WTC11 (cell line): ENCODE measurements at regions not wholly inside any gene's neighbourhood (a gene's known extent, or its start where the extent isn't known, plus 50 kb on each side); places are given as distances from the start of the nearest gene placed in this dataset.

Experiments used
- ATAC-seq: fragments of 200-7000 bp; cut with Tn5 transposase; 2 replicates; pipeline ENCODE4 v1.10.0; 2021; ENCODE audit warnings: mild to moderate bottlenecking, moderate library complexity
- CTCF ChIA-PET: fragments of 300-600 bp; sonication (Branson Sonifier 250); formaldehyde crosslinking; loops from one replicate; lab custom pipeline; 2021; ENCODE audit warnings: antibody characterized with exemption; lab: Charles Lee
- POLR2A ChIA-PET: fragments of 350-600 bp; sonication (Branson Sonifier 250); formaldehyde crosslinking; loops from one replicate; lab custom pipeline; 2021; ENCODE audit warnings: antibody characterized with exemption; lab: Charles Lee
- DNase-seq: peaks from one replicate; pipeline ENCODE4 v3.0.0; 2021; ENCODE audit warnings: low spot score
- H3K27ac Mint-ChIP-seq: 2 replicates; pipeline ENCODE4 v1.8.0; 2021; ENCODE audit warnings: mixed read lengths
- H3K27me3 Mint-ChIP-seq: 2 replicates; pipeline ENCODE4 v1.8.0; 2021; ENCODE audit warnings: low read depth, mild to moderate bottlenecking, moderate library complexity, mixed read lengths
- H3K36me3 Mint-ChIP-seq: 2 replicates; pipeline ENCODE4 v1.8.0; 2021; ENCODE audit warnings: mixed read lengths
- H3K4me1 Mint-ChIP-seq: 2 replicates; pipeline ENCODE4 v1.8.0; 2022; ENCODE audit warnings: mixed read lengths
- H3K4me3 Mint-ChIP-seq: 2 replicates; pipeline ENCODE4 v1.8.0; 2021; ENCODE audit warnings: mild to moderate bottlenecking, moderate library complexity, mixed read lengths
- H3K9me3 Mint-ChIP-seq: 2 replicates; pipeline ENCODE4 v1.8.0; 2021; ENCODE audit warnings: mixed read lengths
- ATF2 ChIP-seq: sonication (generic); formaldehyde crosslinking; IDR thresholded peaks from 2 replicates; pipeline ENCODE4 v1.8.1; 2022; ENCODE audit warnings: low read depth, missing genetic modification reagents, borderline replicate concordance
- CREB1 ChIP-seq: sonication (generic); formaldehyde crosslinking; IDR thresholded peaks from 2 replicates; pipeline ENCODE4 v1.8.0; 2023; ENCODE audit warnings: mild to moderate bottlenecking, missing genetic modification reagents
- FOXP1 ChIP-seq: sonication (generic); formaldehyde crosslinking; IDR thresholded peaks from 2 replicates; pipeline ENCODE4 v1.8.0; 2022; ENCODE audit warnings: missing genetic modification reagents, mild to moderate bottlenecking, moderate library complexity, borderline replicate concordance
- JUN ChIP-seq: sonication (generic); formaldehyde crosslinking; IDR thresholded peaks from 2 replicates; pipeline ENCODE4 v1.8.0; 2023; ENCODE audit warnings: mild to moderate bottlenecking, missing genetic modification reagents
- MAX ChIP-seq: sonication (generic); formaldehyde crosslinking; IDR thresholded peaks from 2 replicates; pipeline ENCODE4 v1.8.0; 2022; ENCODE audit warnings: mild to moderate bottlenecking, missing genetic modification reagents
- MXD4 ChIP-seq: fragments of 250-450 bp; sonication (Bioruptor Pico); IDR thresholded peaks from 2 replicates; pipeline ENCODE4 v1.8.0; 2021; ENCODE audit warnings: mild to moderate bottlenecking, moderate library complexity, borderline replicate concordance
- NR2C2 ChIP-seq: sonication (generic); formaldehyde crosslinking; IDR thresholded peaks from 2 replicates; pipeline ENCODE4 v1.8.0; 2022; ENCODE audit warnings: mild to moderate bottlenecking, missing genetic modification reagents
- SMAD4 ChIP-seq: sonication (generic); formaldehyde crosslinking; IDR thresholded peaks from 2 replicates; pipeline ENCODE4 v1.8.0; 2022; ENCODE audit warnings: mild to moderate bottlenecking, missing genetic modification reagents
- SP1 ChIP-seq: sonication (generic); formaldehyde crosslinking; conservative IDR thresholded peaks from 2 replicates; pipeline ENCODE4 v1.8.1; 2022; ENCODE audit warnings: missing genetic modification reagents
- TEAD4 ChIP-seq: sonication (generic); formaldehyde crosslinking; IDR thresholded peaks from 2 replicates; pipeline ENCODE4 v1.8.0; 2022; ENCODE audit warnings: mild to moderate bottlenecking, missing genetic modification reagents
- TP53 ChIP-seq: sonication (generic); formaldehyde crosslinking; IDR thresholded peaks from 2 replicates; pipeline ENCODE4 v1.8.1; 2023; ENCODE audit warnings: mild to moderate bottlenecking, missing genetic modification reagents
- ZBTB21 ChIP-seq: sonication (generic); formaldehyde crosslinking; IDR thresholded peaks from 2 replicates; pipeline ENCODE4 v1.8.1; 2023; ENCODE audit warnings: mild to moderate bottlenecking, missing genetic modification reagents, borderline replicate concordance
- ZNF121 ChIP-seq: sonication (generic); formaldehyde crosslinking; IDR thresholded peaks from 2 replicates; pipeline ENCODE4 v1.8.0; 2023; ENCODE audit warnings: missing genetic modification reagents
- ZNF219 ChIP-seq: sonication (generic); formaldehyde crosslinking; IDR thresholded peaks from 2 replicates; pipeline ENCODE4 v1.8.0; 2023; ENCODE audit warnings: missing genetic modification reagents, mild to moderate bottlenecking, borderline replicate concordance
- ZNF396 ChIP-seq: fragments of 250-450 bp; sonication (Bioruptor Pico); IDR thresholded peaks from 2 replicates; pipeline ENCODE4 v1.8.0; 2021; ENCODE audit warnings: mild to moderate bottlenecking, moderate library complexity, borderline replicate concordance
- ZNF416 ChIP-seq: fragments of 250-450 bp; sonication (Bioruptor Pico); IDR thresholded peaks from 2 replicates; pipeline ENCODE4 v1.9.0; 2021; ENCODE audit warnings: mild to moderate bottlenecking, inconsistent platforms
- ZNF423 ChIP-seq: fragments of 250-450 bp; sonication (Bioruptor Pico); IDR thresholded peaks from 2 replicates; pipeline ENCODE4 v2.1.2; 2022; ENCODE audit warnings: mild to moderate bottlenecking, moderate library complexity
- ZNF532 ChIP-seq: fragments of 250-450 bp; sonication (Bioruptor Pico); IDR thresholded peaks from 2 replicates; pipeline ENCODE4 v1.9.0; 2021; ENCODE audit warnings: mild to moderate bottlenecking, borderline replicate concordance
- TF ChIP-seq, protein P1 (sequence below): fragments of 250-450 bp; sonication (Bioruptor Pico); IDR thresholded peaks from 2 replicates; pipeline ENCODE4 v2.1.2; 2022; ENCODE audit warnings: mild to moderate bottlenecking, moderate library complexity
- TF ChIP-seq, protein P2 (sequence below): sonication (generic); formaldehyde crosslinking; IDR thresholded peaks from 2 replicates; pipeline ENCODE4 v1.8.1; 2023; ENCODE audit warnings: mild to moderate bottlenecking, missing genetic modification reagents
- TF ChIP-seq, protein P3 (sequence below): fragments of 250-450 bp; sonication (Bioruptor Pico); IDR thresholded peaks from 2 replicates; pipeline ENCODE4 v1.9.0; 2021; ENCODE audit warnings: mild to moderate bottlenecking
- TF ChIP-seq, protein P4 (sequence below): sonication (generic); formaldehyde crosslinking; IDR thresholded peaks from 2 replicates; pipeline ENCODE4 v1.8.1; 2022; ENCODE audit warnings: mild to moderate bottlenecking, moderate library complexity, missing genetic modification reagents

- TF ChIP-seq ZNF532 (CRISPR knock-in tag) = no peak
- no peak for TF ChIP-seq ZBTB21 (CRISPR knock-in tag)
- TF ChIP-seq MXD4 (CRISPR knock-in tag) = no peak
Observed at GRCh38 chr10:33632432-33632831, 298.0 kb upstream of the NRP1 start (continued).

- POLR2A ChIA-PET = no interaction called here
- no peak overlapping the region for H3K27ac Mint-ChIP-seq
- TF ChIP-seq ZNF396 (CRISPR knock-in tag) = no peak
- no peak for TF ChIP-seq MAX (CRISPR knock-in tag)
- TF ChIP-seq, protein P1, sequence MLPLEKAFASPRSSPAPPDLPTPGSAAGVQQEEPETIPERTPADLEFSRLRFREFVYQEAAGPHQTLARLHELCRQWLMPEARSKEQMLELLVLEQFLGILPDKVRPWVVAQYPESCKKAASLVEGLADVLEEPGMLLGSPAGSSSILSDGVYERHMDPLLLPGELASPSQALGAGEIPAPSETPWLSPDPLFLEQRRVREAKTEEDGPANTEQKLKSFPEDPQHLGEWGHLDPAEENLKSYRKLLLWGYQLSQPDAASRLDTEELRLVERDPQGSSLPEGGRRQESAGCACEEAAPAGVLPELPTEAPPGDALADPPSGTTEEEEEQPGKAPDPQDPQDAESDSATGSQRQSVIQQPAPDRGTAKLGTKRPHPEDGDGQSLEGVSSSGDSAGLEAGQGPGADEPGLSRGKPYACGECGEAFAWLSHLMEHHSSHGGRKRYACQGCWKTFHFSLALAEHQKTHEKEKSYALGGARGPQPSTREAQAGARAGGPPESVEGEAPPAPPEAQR (CRISPR knock-in tag) = no peak
- no peak for TF ChIP-seq TEAD4 (CRISPR knock-in tag)
- no peak for TF ChIP-seq ZNF423 (CRISPR knock-in tag)
- TF ChIP-seq ATF2 (CRISPR knock-in tag) = no peak
- no peak for TF ChIP-seq ZNF416 (CRISPR knock-in tag)
- TF ChIP-seq FOXP1 (CRISPR knock-in tag) = no peak
- TF ChIP-seq SP1 (CRISPR knock-in tag) = no peak
- no peak for TF ChIP-seq NR2C2 (CRISPR knock-in tag)
- no peaks in the 10 kb centered on the region for H3K27me3 Mint-ChIP-seq
- ATAC-seq (no peak), DNase-seq (no peak)
- H3K4me1 Mint-ChIP-seq = no peaks in the 10 kb centered on the region
- no peaks in the 10 kb centered on the region; the same call in 1 of the 2 replicates for H3K9me3 Mint-ChIP-seq
- no peak overlapping the region for H3K4me3 Mint-ChIP-seq
- no peaks in the 10 kb centered on the region for H3K36me3 Mint-ChIP-seq
- CTCF ChIA-PET = no interaction called here
Observed at GRCh38 chr10:33631991-33632390, 297.5 kb upstream of the NRP1 start.

DNA sequence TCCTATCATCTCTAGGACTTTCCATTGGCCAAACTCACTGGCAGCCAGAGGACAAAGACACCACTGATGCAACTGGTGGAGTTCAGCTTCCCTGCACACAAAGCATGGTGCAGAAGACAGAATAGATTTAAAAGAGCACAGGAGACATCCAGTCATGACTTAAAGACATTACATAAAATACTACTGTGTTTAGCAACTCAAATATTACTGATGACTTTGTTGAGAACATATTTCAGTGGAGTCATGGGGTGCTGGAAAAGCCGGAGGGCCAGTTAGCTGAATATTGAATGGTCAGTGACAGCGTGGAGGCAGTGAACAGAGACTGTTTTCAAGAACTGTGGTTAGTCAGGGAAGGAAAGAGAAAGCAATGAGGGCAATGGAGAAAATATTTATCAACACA lies 296.3 kb upstream of the NRP1 start:
- CTCF ChIA-PET = no interaction called here
- POLR2A ChIA-PET = no interaction called here
- Mint-ChIP-seq H3K27ac (no peak overlapping the region), H3K4me1 (no peaks in the 10 kb centered on the region), H3K27me3 (no peaks in the 10 kb centered on the region), H3K9me3 (no peaks in the 10 kb centered on the region; the same call in 1 of the 2 replicates), H3K4me3 (no peak overlapping the region), H3K36me3 (no peaks in the 10 kb centered on the region)
- DNase-seq (no peak), ATAC-seq (no peak)
- TF ChIP-seq ZNF219 (CRISPR knock-in tag) (no peak), CREB1 (CRISPR knock-in tag) (no peak), ZNF121 (CRISPR knock-in tag) (no peak), JUN (CRISPR knock-in tag) (no peak), SMAD4 (CRISPR knock-in tag) (no peak), MAX (CRISPR knock-in tag) (no peak), TP53 (CRISPR knock-in tag) (no peak)
- TF ChIP-seq, protein P2, sequence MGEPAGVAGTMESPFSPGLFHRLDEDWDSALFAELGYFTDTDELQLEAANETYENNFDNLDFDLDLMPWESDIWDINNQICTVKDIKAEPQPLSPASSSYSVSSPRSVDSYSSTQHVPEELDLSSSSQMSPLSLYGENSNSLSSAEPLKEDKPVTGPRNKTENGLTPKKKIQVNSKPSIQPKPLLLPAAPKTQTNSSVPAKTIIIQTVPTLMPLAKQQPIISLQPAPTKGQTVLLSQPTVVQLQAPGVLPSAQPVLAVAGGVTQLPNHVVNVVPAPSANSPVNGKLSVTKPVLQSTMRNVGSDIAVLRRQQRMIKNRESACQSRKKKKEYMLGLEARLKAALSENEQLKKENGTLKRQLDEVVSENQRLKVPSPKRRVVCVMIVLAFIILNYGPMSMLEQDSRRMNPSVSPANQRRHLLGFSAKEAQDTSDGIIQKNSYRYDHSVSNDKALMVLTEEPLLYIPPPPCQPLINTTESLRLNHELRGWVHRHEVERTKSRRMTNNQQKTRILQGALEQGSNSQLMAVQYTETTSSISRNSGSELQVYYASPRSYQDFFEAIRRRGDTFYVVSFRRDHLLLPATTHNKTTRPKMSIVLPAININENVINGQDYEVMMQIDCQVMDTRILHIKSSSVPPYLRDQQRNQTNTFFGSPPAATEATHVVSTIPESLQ (CRISPR knock-in tag) = no peak
- TF ChIP-seq, protein P3, sequence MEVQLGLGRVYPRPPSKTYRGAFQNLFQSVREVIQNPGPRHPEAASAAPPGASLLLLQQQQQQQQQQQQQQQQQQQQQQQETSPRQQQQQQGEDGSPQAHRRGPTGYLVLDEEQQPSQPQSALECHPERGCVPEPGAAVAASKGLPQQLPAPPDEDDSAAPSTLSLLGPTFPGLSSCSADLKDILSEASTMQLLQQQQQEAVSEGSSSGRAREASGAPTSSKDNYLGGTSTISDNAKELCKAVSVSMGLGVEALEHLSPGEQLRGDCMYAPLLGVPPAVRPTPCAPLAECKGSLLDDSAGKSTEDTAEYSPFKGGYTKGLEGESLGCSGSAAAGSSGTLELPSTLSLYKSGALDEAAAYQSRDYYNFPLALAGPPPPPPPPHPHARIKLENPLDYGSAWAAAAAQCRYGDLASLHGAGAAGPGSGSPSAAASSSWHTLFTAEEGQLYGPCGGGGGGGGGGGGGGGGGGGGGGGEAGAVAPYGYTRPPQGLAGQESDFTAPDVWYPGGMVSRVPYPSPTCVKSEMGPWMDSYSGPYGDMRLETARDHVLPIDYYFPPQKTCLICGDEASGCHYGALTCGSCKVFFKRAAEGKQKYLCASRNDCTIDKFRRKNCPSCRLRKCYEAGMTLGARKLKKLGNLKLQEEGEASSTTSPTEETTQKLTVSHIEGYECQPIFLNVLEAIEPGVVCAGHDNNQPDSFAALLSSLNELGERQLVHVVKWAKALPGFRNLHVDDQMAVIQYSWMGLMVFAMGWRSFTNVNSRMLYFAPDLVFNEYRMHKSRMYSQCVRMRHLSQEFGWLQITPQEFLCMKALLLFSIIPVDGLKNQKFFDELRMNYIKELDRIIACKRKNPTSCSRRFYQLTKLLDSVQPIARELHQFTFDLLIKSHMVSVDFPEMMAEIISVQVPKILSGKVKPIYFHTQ (CRISPR knock-in tag) = no peak
- TF ChIP-seq, protein P4, sequence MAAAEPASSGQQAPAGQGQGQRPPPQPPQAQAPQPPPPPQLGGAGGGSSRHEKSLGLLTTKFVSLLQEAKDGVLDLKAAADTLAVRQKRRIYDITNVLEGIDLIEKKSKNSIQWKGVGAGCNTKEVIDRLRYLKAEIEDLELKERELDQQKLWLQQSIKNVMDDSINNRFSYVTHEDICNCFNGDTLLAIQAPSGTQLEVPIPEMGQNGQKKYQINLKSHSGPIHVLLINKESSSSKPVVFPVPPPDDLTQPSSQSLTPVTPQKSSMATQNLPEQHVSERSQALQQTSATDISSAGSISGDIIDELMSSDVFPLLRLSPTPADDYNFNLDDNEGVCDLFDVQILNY (CRISPR knock-in tag) = no peak
